ENCODE measurements at regions not wholly inside any gene's neighbourhood (a gene's known extent, or its start where the extent isn't known, plus 50 kb on each side); places are given as distances from the start of the nearest gene placed in this dataset.

- no peak for DNase-seq
Measured at GRCh38 chr2:108079736-108080135, 93.4 kb downstream of the SLC5A7 start.

More at GRCh38 chr2:108079736-108080135, 93.4 kb downstream of the SLC5A7 start:
- H3K23me2 ChIP-seq (ENCODE audit: insufficient read length, low read depth, low read length, poor library complexity, severe bottlenecking) = no peaks in the 10 kb centered on the region
- no peaks in the 10 kb centered on the region; a peak in 2 of 5 replicates for H3K9me3 Mint-ChIP-seq
- no peak overlapping the region for H2BK12ac ChIP-seq (ENCODE audit: insufficient read length, low read depth, low read length)
- no peak overlapping the region for H3K27ac Mint-ChIP-seq
- no peaks in the 10 kb centered on the region for H4K20me1 ChIP-seq (ENCODE audit: control insufficient read depth, insufficient read depth, insufficient read length)
- H3K79me2 ChIP-seq (ENCODE audit: insufficient read depth, low read length) = no peaks in the 10 kb centered on the region
- H3K4me1 ChIP-seq (ENCODE audit: insufficient read depth, low read length) = no peaks in the 10 kb centered on the region; the same call in 1 of the 2 replicates
- no peak overlapping the region for H4K91ac ChIP-seq (ENCODE audit: insufficient read length, low read depth, low read length)
- H2BK15ac ChIP-seq (ENCODE audit: low read depth, low read length) = no peak overlapping the region
- no peak for TF ChIP-seq CTCF (conservative IDR thresholded peaks at IDR 0.05)
- H4K5ac ChIP-seq (ENCODE audit: insufficient read length, low read depth, low read length) = no peak overlapping the region
- no peak overlapping the region for H2AK5ac ChIP-seq (ENCODE audit: insufficient read length, low read length)
- no peak overlapping the region for H3K4me2 ChIP-seq (ENCODE audit: insufficient read depth, insufficient read length, low read length)
- no peak overlapping the region for H3T11ph ChIP-seq (ENCODE audit: low read length)
- peaks cover 10 to 13% of the 10 kb centered on the region in 2 experiments for H3K4me1 Mint-ChIP-seq
- H2BK120ac ChIP-seq (ENCODE audit: low read depth, low read length, poor library complexity, severe bottlenecking) = no peak overlapping the region
- peaks cover 0 to 2% (median 0%) of the 10 kb centered on the region in 3 experiments; a peak in 1 of 7 replicates for H3K36me3 Mint-ChIP-seq (ENCODE audit: insufficient read depth in 1 of 3, low read depth in 3 of 3)
- H3K18ac ChIP-seq (ENCODE audit: insufficient read length, low read depth, low read length) = no peak overlapping the region
- no peak overlapping the region for H3K56ac ChIP-seq (ENCODE audit: insufficient read length, low read depth, low read length)
- H3K4me3 Mint-ChIP-seq = no peak overlapping the region
- H2BK5ac ChIP-seq (ENCODE audit: insufficient read length, low read length) = no peak overlapping the region
- H3K9me3 ChIP-seq (ENCODE audit: control insufficient read depth, low read depth, low read length) = no peaks in the 10 kb centered on the region
- no peaks in the 10 kb centered on the region for H3K27me3 Mint-ChIP-seq (ENCODE audit: low read depth)
- no peak overlapping the region for H2AFZ ChIP-seq (ENCODE audit: low read length)
- H3K79me1 ChIP-seq (ENCODE audit: insufficient read depth, low read depth, low read length, poor library complexity, severe bottlenecking) = no peaks in the 10 kb centered on the region
- no peak overlapping the region for H3K9ac ChIP-seq (ENCODE audit: extremely low read depth, insufficient read length, low read length)
- H3K27me3 ChIP-seq (ENCODE audit: insufficient read depth, low read length) = no peaks in the 10 kb centered on the region
- H3K4ac ChIP-seq (ENCODE audit: low read depth, low read length) = no peak overlapping the region
- no peak overlapping the region for H4K8ac ChIP-seq (replicated peaks; ENCODE audit: insufficient read length, low read depth, low read length)
- H3K23ac ChIP-seq (ENCODE audit: insufficient read length, low read depth, low read length) = no peak overlapping the region
- no peak overlapping the region for H2BK20ac ChIP-seq (ENCODE audit: low read depth, low read length, poor library complexity, severe bottlenecking)
- no peak overlapping the region for H3K14ac ChIP-seq (ENCODE audit: insufficient read depth, low read length)
- H3K27ac ChIP-seq (ENCODE audit: insufficient read length, low read depth, low read length) = no peak overlapping the region
